Esophagus squamous epithelium (tissue), 4 donors: ENCODE measurements at regions not wholly inside any gene's neighbourhood (a gene's known extent, or its start where the extent isn't known, plus 50 kb on each side); places are given as distances from the start of the nearest gene placed in this dataset.

ENCODE experiments used
- CTCF ChIP-seq, 6 experiments: fragments of 450-650 bp in 4 of 6; fragments of 200-600 bp in 2 of 6; sonication (generic) in 2 of 6; IDR thresholded peaks; one replicate each; pipeline ENCODE4 v1.5.1; 2016 to 2019; ENCODE audit warnings: antibody characterized with exemption in 6 of 6, mild to moderate bottlenecking in 4 of 6, moderate library complexity in 4 of 6
- POLR2A ChIP-seq, 4 donors: fragments of 450-650 bp; IDR thresholded peaks; one replicate each; pipeline ENCODE4 v1.6.1; 2017; ENCODE audit warnings: antibody characterized with exemption in 4 of 4, mild to moderate bottlenecking in 4 of 4, moderate library complexity in 3 of 4

GRCh38 chr5:57595523-57595991 is 112.9 kb upstream of the ACTBL2 start:
- TF ChIP-seq CTCF (IDR thresholded peaks at IDR 0.05) (no peak), POLR2A (IDR thresholded peaks at IDR 0.05) (no peak)
